CD14-positive monocyte (primary cell): ENCODE measurements at regions not wholly inside any gene's neighbourhood (a gene's known extent, or its start where the extent isn't known, plus 50 kb on each side); places are given as distances from the start of the nearest gene placed in this dataset.

ENCODE experiments used
- DNase-seq, 3 donors: peaks; one replicate each; pipeline ENCODE4 v3.0.0-alpha.2; 2011 to 2022
- H2AFZ ChIP-seq: 2 replicates; pipeline ENCODE4 v1.6.0; 2012; ENCODE audit warnings: mild to moderate bottlenecking, low read depth, low read length, inconsistent platforms; ENCODE audit not compliant: insufficient read depth, poor library complexity, severe bottlenecking
- H3K27ac ChIP-seq, 2 donors: 1 replicate in 1 of 2; 2 replicates in 1 of 2; pipeline ENCODE4 v1.5.1; 2012 to 2013; ENCODE audit warnings: low read length in 2 of 2, control low read depth in 1 of 2, inconsistent platforms in 1 of 2, low read depth in 1 of 2, mild to moderate bottlenecking in 1 of 2
- H3K27me3 ChIP-seq, 2 donors: one replicate each; pipeline versions ENCODE4 v1.6.0 to v1.6.1; 2011 to 2013; ENCODE audit warnings: low read length in 2 of 2; ENCODE audit not compliant: control insufficient read depth in 2 of 2, insufficient read depth in 2 of 2
- H3K36me3 ChIP-seq, 2 donors: replicated peaks in 1 of 2; 1 replicate in 1 of 2; 2 replicates in 1 of 2; pipeline versions ENCODE4 v1.5.1 to v1.6.1; 2012 to 2013; ENCODE audit warnings: low read length in 2 of 2, control low read depth in 1 of 2, inconsistent platforms in 1 of 2, mild to moderate bottlenecking in 1 of 2; ENCODE audit not compliant: insufficient read depth in 2 of 2, control insufficient read depth in 1 of 2
- H3K4me1 ChIP-seq, 2 donors: 1 replicate in 1 of 2; 2 replicates in 1 of 2; pipeline versions ENCODE4 v1.5.1 to v1.6.1; 2012 to 2013; ENCODE audit warnings: low read length in 2 of 2, control low read depth in 1 of 2, inconsistent platforms in 1 of 2, mild to moderate bottlenecking in 1 of 2, moderate library complexity in 1 of 2; ENCODE audit not compliant: insufficient read depth in 2 of 2, control insufficient read depth in 1 of 2
- H3K4me2 ChIP-seq: replicated peaks from 2 replicates; pipeline ENCODE3; 2012; ENCODE audit warnings: low read length, moderate library complexity, mild to moderate bottlenecking; ENCODE audit not compliant: poor library complexity, severe bottlenecking; ENCODE audit errors: extremely low read depth
- H3K4me3 ChIP-seq, 3 experiments: fragments of 200-600 bp in 1 of 3; sonication (generic) in 1 of 3; replicated peaks in 1 of 3; 1 replicate in 2 of 3; 2 replicates in 1 of 3; pipeline ENCODE4 v1.5.1; 2011 to 2013; ENCODE audit warnings: low read length in 3 of 3, mild to moderate bottlenecking in 3 of 3, control low read depth in 2 of 3, low read depth in 2 of 3, inconsistent platforms in 1 of 3, moderate library complexity in 1 of 3
- H3K79me2 ChIP-seq: 2 replicates; pipeline ENCODE4 v1.6.0; 2012; ENCODE audit warnings: mild to moderate bottlenecking, control low read depth, inconsistent platforms, low read length, moderate library complexity; ENCODE audit not compliant: insufficient read depth
- H3K9ac ChIP-seq: 2 replicates; pipeline ENCODE4 v1.6.0; 2017; ENCODE audit warnings: low read length, mild to moderate bottlenecking; ENCODE audit not compliant: insufficient read depth, poor library complexity, severe bottlenecking
- H3K9me3 ChIP-seq, 2 donors: replicated peaks in 1 of 2; 1 replicate in 1 of 2; 2 replicates in 1 of 2; pipeline versions ENCODE4 v1.5.1 to v1.6.1; 2012 to 2013; ENCODE audit warnings: low read length in 2 of 2, control low read depth in 1 of 2; ENCODE audit not compliant: control insufficient read depth in 1 of 2, insufficient read depth in 1 of 2
- H4K20me1 ChIP-seq: 2 replicates; pipeline ENCODE4 v1.6.0; 2012; ENCODE audit warnings: mild to moderate bottlenecking, low read length, control low read depth, moderate library complexity; ENCODE audit not compliant: insufficient read depth
- H3K27ac Mint-ChIP-seq, 7 donors: one replicate each; pipeline ENCODE4 v1.8.0; 2020; ENCODE audit warnings: mild to moderate bottlenecking in 7 of 7, mixed read lengths in 7 of 7, moderate library complexity in 6 of 7, inconsistent platforms in 2 of 7
- H3K27me3 Mint-ChIP-seq, 3 donors: one replicate each; pipeline ENCODE4 v1.8.0; 2021 to 2022; ENCODE audit warnings: low read depth in 3 of 3, mild to moderate bottlenecking in 3 of 3, mixed read lengths in 3 of 3, moderate library complexity in 3 of 3, inconsistent platforms in 1 of 3
- H3K36me3 Mint-ChIP-seq, 2 donors: one replicate each; pipeline ENCODE4 v1.8.0; 2020; ENCODE audit warnings: mixed read lengths in 2 of 2, inconsistent platforms in 1 of 2, mild to moderate bottlenecking in 1 of 2
- H3K4me1 Mint-ChIP-seq: one replicate; pipeline ENCODE4 v1.8.0; 2020; ENCODE audit warnings: mild to moderate bottlenecking, mixed read lengths
- H3K4me3 Mint-ChIP-seq, 2 donors: one replicate each; pipeline ENCODE4 v1.8.0; 2020; ENCODE audit warnings: mild to moderate bottlenecking in 2 of 2, mixed read lengths in 2 of 2, moderate library complexity in 1 of 2
- H3K9me3 Mint-ChIP-seq, 7 donors: one replicate each; pipeline ENCODE4 v1.8.0; 2020 to 2022; ENCODE audit warnings: mixed read lengths in 7 of 7, mild to moderate bottlenecking in 6 of 7, moderate library complexity in 6 of 7, inconsistent platforms in 2 of 7
- CTCF ChIP-seq: fragments of 200-600 bp; IDR thresholded peaks from one replicate; pipeline ENCODE4 v1.8.0; 2022; ENCODE audit warnings: antibody characterized with exemption, mild to moderate bottlenecking
- WGBS: methylation state at CpG from one replicate; pipeline ENCODE4 v1.1.5; 2013; ENCODE audit warnings: missing lambda C conversion rate; ENCODE audit not compliant: insufficient coverage; 5-methylcytosine and 5-hydroxymethylcytosine counted together
- intact Hi-C, 2 donors: fragments of 100-400 bp; cut with micrococcal nuclease; formaldehyde crosslinking; loops; one replicate each; pipeline versions ENCODE4 v1.15.0 to v1.15.1; 2023

DNA sequence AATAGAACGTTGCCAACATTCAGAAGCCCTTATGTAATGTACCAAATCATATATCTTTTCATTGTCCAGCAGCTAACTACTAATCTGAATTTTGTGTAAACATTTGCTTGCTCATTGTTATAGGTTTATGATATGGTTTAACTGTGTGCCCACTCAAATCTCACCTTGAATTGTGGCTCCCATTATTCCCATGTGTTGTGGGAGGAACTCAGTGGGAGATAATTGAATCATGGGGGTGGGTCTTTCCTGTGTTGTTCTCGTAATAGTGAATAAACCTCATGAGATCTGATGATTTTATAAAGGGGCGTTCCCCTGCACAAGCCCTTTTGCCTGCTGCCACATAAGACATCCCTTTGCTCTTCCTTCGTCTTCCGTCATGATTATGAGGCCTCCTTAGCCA, 91.9 kb upstream of the CLVS2 start:
- Mint-ChIP-seq H3K27ac (no peak overlapping the region), H3K36me3 (no peaks in the 10 kb centered on the region), H3K4me1 (no peaks in the 10 kb centered on the region), H3K27me3 (peaks cover 0 to 2% (median 2%) of the 10 kb centered on the region in 3 donors), H3K4me3 (no peak overlapping the region), H3K9me3 (peaks cover 0 to 8% (median 2%) of the 10 kb centered on the region in 7 donors)
- no peak overlapping the region for H2AFZ ChIP-seq
- H3K4me3 ChIP-seq = no peak overlapping the region
- H3K4me2 ChIP-seq = no peak overlapping the region
- H3K4me1 ChIP-seq = no peaks in the 10 kb centered on the region
- no peaks in the 10 kb centered on the region for H3K9me3 ChIP-seq
- no peak for DNase-seq
- WGBS = no CpG with 5 or more reads among the region's 5 CpGs
- H3K27ac ChIP-seq = no peak overlapping the region
- H3K27me3 ChIP-seq = no peaks in the 10 kb centered on the region
- TF ChIP-seq CTCF = no peak
- H3K9ac ChIP-seq = no peak overlapping the region
- intact Hi-C loops = no loop called here
- H3K79me2 ChIP-seq = no peaks in the 10 kb centered on the region
- no peaks in the 10 kb centered on the region for H4K20me1 ChIP-seq
- H3K36me3 ChIP-seq = no peaks in the 10 kb centered on the region

DNA sequence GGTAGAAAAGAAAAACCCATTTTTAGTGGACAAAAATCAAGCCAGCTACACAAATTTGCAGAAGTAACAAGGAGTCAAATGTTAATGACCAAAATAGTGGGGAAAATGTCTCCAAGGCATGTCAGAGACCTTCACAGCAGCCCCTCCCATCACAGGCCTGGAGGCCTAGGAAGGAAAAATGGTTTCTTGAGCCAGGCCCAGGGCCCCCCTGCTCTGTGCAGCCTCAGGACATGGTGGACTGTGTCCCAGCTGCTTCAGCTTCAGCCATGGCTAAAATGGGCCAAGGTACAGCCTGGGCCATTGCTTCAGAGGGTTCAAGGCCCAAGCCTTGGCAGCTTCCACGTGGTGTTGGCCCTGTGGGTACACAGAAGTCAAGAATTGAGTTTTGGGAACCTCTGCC, 82.5 kb upstream of the CLVS2 start:
- H3K4me1 ChIP-seq = no peaks in the 10 kb centered on the region
- no peak overlapping the region for H3K4me2 ChIP-seq
- H4K20me1 ChIP-seq = no peaks in the 10 kb centered on the region
- H3K27me3 Mint-ChIP-seq = no peaks in the 10 kb centered on the region
- H3K27ac Mint-ChIP-seq = no peak overlapping the region
- H2AFZ ChIP-seq = no peak overlapping the region
- no peaks in the 10 kb centered on the region for H3K36me3 Mint-ChIP-seq
- no peak overlapping the region for H3K4me3 Mint-ChIP-seq
- H3K79me2 ChIP-seq = no peaks in the 10 kb centered on the region
- no peak for TF ChIP-seq CTCF
- no peaks in the 10 kb centered on the region for H3K27me3 ChIP-seq
- no peak for DNase-seq
- peaks cover 3 to 19% (median 12%) of the 10 kb centered on the region in 7 donors for H3K9me3 Mint-ChIP-seq
- H3K4me1 Mint-ChIP-seq = no peaks in the 10 kb centered on the region
- WGBS = 13% methylated on average over 1 of the region's 1 CpG
- no peak overlapping the region for H3K4me3 ChIP-seq
- intact Hi-C loops = no loop called here
- H3K27ac ChIP-seq = no peak overlapping the region
- no peak overlapping the region for H3K9ac ChIP-seq
- peaks cover 8 to 11% of the 10 kb centered on the region in 2 donors for H3K9me3 ChIP-seq
- no peaks in the 10 kb centered on the region for H3K36me3 ChIP-seq
